GM21786 (cell line): ENCODE measurements at regions not wholly inside any gene's neighbourhood (a gene's known extent, or its start where the extent isn't known, plus 50 kb on each side); places are given as distances from the start of the nearest gene placed in this dataset.

ENCODE experiments used
- ATAC-seq: cut with Tn5 transposase; IDR thresholded peaks from one replicate; pipeline ENCODE4 v1.9.1; 2021; ENCODE audit not compliant: unreplicated experiment

DNA sequence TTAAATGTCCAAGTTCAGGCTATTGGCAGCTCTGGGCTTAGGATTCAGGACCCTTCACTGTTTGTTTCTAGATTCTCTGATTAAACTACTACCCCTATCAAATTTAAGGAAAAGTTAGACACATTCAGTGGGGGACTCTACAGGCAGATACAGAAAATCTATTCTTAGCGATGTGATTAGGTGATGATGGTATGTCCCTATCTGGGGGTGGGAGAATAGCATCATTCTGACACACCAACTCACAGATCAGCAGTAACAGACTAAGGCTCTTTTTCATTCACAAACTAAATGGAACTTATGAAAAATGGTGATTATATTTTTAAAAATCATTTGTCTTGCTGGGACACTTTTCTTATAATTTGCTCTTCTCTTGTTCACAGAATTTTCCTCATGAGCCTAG is 232.9 kb upstream of the CDH2 start:
- ATAC-seq = no peak

DNA sequence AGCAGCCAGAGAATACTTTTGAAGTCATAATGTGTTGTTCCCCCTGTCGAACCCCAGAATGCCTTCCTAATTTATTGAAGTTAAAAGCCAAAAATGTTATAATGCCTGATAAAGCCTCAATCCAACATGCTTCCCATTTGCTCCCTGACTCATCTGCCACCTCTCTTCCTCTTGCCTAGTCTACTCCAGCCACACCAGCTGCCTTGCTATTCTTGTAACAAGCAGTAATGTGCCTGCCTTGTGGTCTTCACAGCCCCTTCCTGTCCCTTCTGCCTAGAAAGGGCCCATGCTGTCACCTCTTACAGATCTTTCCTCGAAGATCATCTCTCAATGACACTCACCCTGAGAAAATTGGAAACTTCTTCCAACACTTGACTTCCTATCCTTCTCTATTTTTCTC is 231.6 kb upstream of the CDH2 start:
- ATAC-seq = no peak

DNA sequence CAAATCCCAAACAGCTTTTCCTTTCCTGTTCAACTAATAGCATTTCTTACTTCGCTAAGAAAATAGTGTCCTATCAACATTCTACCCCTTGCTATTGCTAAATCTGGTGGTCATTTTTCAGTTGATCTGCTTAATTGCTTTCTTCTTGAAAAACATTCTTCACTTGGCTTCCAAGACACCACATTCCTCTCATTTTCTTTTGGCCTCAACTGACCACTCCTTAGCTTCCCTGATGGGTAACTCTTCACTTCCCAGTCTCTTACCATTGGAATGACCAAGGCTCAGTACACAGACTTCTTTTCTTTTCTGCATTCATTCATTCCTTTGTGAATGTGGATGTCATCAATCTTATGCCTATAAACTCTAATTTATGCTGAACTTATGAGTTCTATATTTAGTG is 230.8 kb upstream of the CDH2 start:
- ATAC-seq = no peak

DNA sequence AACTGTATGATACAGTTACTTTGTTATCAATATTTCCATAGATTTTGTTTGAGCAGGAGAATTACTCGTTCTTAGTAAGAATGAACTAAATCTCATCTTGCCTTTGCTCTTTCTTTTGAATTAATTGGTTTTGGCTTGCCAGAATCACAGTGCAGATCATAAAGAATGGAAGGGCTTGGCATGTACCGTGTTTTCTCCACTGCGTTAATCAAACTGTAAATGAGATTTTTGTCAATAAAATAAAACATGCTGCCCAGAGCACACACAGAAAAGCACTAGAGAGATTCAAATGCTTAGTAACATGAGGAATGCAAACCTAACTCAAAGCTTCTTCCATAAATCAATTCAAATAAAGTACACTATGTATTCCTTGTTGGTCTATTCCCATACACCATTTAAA is 229.6 kb upstream of the CDH2 start:
- no peak for ATAC-seq

DNA sequence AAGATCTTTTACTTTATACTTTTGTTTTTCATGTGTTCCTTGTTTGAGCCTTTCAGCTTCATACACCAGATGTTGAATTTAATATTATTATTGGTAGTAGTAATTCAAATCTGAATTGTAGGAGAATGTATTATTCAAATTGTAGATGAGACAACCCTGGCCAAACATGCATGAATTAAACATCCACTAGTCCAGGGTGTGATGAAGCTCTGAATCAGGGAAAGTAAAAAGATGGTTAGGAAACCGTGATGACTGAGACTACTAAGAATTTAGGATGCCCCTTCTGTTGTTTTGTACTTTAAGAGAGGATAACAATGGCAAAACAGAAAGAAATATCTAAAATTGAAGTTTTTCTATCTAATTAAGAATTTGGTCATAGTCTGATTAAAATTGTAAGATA is 227.8 kb upstream of the CDH2 start:
- ATAC-seq = no peak

DNA sequence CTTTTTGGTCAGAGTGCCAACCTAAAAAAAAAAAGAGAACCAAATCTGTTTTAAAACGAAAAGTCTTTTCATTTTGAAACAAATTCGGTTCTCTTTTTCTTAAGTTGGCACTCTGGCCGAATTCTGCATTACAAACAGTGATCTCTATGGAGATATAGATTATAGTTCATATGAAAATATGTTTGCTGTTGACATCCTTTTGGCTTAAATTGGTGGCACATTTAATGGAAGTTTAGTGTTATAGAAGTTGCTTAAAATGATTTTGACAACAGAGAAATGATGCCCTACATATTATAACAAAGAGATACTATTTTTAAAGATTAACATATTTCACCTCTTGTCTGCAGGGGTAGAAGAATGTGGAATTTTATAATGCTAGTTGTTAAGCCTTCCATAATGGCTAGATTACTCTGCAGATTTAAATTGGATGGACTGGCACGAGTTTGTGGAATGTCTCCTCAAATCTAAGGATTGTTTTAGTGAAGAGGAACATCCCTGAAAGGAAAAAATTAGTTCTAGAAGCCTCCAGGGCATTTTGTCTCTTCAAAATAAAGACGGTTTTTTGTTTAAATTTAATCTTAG is 222.9 kb upstream of the CDH2 start:
- no peak for ATAC-seq

DNA sequence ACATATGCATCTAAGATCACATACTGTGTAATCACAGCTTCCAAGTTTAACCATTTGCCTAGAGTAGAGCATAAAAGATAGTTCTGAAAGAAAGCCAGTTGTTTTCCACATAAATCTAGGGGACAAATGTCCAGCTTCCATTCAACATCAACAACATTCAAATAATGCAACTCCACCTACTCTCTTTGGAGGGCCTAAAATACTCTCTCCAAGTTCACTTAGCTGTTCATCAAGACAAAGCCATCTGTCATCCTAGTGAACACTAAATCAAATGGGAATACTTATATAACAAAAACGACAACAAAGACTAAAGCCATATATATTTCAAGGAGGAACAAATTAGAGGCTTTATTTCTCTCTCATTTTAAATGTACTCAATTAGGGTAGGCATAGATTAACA is 221.5 kb upstream of the CDH2 start:
- no peak for ATAC-seq

DNA sequence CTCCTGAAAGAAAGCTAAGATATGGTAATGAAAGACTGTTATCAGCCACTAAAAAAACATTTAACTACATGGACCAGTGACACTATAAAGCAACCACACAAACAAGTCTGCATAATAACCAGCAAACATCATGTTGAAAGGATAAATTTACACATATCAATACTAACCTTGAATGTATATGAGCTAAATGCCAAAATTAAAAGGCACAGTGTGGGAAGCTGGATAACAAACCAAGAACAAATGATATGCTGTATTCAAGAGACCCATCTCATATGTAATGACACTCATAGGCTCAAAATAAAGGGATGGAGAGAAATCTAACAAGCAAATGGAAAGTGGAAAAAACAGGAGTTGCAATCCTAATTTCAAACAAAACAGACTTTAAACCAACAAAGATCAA is 213.1 kb upstream of the CDH2 start:
- ATAC-seq = no peak

DNA sequence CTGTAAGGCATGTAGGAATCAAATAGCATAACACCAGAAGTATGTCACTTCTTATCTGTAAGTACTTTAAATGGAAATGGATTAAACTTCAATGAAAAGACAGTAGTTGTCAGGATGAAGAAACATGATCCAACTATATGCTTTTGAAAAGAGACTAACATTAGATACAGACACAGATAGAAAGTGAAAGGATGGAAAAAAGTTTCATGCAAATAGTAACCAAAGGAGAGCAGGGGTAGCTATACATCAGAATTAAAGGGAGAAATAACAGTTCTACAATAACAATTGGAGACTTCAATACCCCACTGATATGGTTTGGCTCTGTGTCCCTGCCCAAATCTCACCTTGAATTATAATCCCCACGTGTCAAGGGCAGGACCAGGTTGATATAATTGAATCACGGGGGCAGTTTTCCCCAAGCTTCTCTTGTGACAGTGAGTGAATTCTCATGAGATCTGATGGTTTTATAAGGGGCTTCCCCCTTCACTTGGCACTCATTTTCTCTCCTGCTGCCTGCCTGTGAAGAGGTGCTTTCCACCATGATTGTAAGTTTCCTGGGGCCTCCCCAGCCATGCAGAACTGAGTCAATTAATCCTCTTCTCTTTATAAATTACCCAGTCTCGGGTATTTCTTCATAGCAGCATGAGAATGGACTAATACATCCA is 205.4 kb upstream of the CDH2 start:
- peak; percentile 61 for ATAC-seq

DNA sequence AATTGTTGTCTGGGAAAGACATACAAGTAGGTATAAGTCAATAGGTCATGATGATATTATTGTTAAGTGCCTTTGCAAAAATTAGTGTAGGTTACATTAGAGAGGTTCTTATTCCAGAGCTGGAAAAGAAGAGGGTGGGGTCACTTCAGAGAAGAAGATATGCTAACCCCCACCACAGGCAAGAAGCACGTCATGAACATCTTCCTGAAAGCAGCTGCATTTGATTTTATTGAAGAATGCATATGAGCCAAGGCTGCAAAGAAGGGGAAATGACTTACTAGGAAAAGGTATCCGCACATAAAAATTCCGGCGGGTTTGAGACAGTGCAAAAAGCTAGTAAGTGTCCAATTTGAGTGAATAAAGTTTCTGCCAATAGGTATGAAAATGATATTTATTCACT is 195.3 kb upstream of the CDH2 start:
- no peak for ATAC-seq

DNA sequence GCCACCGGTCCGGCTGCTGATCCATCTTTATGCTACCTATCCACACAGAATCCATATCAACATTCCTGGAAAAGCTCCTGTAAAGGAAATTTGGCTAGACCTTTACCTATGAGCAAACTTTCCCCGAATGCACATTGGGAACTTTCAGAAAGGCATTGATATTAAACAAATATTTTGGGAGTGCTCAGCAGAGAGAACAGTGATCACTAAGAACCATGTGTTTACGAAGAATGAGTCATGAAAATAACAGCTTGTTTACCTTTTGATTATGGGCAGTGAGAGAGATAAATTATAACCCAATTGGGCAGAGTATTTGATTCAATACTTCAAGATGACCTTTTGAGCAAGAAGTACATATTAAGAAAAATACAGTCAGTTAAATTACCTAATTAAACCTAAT is 189.7 kb upstream of the CDH2 start:
- no peak for ATAC-seq

DNA sequence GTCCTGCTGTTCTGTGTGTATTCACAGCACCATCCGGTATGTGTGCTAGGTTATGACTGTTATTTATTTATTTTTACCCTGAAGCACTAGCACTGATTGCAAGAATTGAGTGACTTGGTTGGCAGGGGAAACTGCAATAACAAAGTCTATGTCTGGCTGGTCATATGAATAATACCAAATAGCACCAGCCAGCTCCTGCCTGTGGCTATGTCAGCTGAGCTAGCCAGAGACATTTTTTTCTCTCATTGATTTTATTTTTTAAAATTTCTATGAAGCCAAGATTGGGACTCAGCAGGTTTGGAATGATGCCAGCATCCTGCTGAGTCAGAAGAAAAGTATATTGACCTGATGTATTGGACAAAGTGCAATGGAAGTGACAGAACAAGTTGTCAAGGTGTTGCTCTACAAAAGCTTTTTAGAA is 188.5 kb upstream of the CDH2 start:
- no peak for ATAC-seq

DNA sequence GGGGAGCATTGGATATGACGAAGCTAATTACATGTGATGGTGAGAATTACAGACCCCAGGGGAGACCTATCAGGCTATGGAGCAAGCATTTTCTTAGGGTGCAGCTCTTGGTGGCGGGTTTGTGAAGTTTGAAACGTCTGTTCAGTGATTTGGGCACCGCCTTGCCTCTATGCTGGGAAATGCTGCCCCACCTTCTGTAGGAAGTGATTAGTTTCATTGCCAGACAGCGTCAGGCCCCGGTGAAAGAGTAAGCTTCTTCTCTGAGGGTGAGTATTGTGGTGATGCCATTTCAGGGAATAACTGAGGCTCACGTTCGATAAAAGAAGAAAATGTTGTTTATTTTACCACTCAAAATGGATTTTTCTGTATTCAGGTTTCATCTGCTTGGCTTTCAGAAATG is 186.2 kb upstream of the CDH2 start:
- no peak for ATAC-seq

DNA sequence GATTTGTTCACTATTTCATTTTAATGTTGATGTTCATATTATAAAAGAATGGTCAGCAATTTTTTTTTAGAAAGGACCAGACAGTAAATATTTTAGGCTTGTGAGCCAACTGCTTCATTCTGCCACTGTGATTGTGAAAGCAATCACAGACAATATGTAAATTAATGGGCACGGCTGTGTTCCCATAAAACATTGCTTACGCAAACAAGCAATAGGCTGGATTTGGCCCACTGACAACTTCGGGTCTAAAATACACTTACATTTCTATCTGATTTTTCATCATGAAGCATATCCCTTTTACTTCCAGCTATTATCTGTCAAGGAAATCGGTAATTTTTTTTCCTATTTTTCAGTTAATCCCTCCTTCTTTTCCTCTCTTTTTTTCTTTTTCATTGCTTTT is 182.2 kb upstream of the CDH2 start:
- ATAC-seq = no peak

DNA sequence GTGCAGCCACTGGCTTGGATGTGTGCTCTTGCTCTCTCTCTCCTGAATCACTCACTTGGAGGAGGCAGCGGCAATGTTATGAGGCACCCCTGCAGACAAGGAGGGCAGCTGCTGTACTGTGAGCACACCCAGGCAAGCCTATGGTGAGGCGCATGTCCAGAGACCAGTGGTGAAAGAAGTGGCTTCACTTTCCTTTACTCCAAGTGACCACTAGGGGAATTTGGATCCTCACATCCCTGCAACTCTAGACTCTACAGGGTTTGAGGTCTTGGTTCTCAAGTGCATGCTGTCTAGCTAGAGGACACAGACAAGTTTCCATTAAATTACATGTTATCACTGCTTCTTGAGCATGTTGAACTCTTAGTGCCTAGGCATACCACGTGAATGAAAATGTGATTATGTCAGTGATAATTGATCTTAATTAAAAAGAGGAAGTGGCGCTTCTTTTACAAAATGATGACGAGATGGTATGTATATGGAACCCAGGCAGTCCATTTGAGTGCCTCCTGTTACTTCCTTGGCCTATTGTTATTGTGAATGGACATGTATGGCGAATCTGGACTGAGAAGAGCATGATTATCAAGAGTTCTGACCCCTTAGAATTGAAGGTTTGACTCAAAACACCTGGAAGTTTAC is 181.0 kb upstream of the CDH2 start:
- ATAC-seq = no peak

DNA sequence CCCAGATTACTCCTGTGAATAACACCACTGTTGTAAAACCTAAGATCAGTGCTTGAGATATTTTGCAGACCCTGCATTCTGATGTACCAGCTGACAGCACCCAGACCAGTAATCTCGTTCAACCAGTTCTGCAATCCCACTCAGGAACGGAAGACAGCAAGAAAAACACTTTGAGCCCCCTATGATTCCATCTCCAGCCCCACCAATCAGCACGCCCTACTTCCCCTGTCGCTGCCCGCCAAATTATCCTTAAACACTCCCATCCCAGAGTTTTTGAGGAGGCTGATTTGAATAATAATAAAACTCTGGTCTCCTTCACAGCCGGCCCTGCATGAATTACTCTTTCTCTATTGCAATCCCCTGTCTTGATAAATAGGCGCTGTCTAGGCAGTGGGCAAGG is 173.9 kb upstream of the CDH2 start:
- ATAC-seq = no peak

DNA sequence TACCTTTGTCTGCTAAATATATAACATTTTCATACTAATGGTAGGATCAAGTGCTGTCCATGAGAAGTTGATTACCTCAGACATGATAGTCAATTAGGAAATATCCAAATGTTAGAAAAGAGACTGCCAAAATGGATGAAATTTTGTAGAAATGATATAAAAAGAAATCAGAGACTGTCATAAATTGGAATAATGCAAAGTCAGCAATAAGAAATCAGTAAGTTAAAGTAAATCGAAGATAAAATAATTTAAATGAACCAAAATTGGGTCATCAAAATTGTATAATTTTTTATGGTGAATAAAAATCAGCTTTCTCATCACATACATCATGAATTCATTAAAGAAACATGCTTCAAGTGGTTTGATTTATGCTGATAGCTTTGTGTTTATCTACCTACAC is 165.3 kb upstream of the CDH2 start:
- no peak for ATAC-seq

DNA sequence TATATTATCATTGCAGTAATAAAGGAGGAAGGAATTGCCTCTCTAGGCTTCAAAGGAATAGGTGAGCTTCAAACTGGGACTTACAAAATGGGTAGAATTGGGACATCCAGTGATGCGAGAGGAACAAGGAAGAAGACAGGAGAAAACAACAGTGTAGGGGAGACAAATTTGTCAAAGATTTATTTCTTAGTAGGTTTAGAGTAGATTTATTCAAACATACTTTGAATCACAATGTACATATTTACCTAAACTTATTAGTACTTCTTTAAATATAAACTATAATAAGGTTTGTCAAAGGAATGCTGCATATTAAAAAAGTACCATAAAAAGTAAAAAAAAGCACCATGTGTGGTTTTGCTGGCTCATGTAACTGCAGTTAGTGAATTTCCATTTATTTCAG is 161.4 kb upstream of the CDH2 start:
- ATAC-seq = no peak

DNA sequence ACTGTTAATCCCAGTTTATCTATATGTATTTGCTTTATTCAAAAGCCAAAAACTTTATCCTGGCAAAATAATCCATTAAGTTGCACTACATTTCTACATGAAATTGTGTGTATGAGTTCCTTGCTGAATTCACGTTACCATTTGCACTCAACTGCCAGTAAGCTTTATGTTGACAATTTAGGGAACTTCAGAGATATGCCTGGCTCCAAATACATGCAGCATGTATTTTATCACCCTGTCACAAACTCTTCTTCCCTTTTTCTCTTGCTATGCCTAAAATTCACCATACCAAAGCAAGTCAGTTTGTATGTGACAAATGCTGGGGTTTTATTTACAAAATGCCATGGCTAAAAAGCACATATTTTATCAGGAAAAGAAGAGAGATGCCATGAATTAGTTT is 157.6 kb upstream of the CDH2 start:
- ATAC-seq = no peak

DNA sequence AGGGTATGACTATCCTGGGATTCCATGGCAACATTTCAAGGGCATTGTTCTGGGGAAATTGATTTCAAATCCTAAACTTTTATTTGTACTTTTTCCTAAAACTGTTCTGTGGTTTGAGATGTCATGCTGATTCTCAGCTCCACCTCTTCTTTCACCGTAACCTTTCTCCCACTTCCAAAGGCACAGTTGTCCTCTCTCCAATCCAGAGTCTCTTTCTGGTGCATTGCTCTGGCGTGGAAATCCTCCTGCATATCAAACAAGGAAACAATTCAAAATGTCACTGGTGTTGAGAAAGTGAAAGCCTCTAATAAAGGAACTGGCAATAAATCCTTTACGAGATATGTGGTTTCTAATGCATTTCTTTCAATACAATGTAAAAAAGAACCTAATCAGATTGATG is 155.1 kb upstream of the CDH2 start:
- ATAC-seq = no peak

DNA sequence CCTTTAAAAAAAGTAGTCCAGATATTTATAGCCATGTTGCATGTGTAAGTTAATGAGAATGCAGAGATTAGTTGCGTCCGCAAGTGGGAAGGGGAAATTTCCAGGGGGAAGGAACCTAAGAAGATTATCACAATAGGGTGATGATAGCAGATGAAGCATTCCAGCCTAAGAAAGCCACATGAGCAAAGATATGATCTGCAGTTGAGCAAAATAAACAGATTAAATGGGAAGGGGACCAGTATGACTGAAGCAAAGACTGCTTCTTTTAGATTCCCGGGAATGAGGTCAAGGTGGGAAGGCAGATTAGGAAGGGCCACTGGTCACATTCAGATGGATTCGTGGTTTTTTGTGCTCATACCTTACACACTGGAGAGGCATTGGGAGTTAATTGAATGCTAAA is 154.6 kb upstream of the CDH2 start:
- no peak for ATAC-seq

DNA sequence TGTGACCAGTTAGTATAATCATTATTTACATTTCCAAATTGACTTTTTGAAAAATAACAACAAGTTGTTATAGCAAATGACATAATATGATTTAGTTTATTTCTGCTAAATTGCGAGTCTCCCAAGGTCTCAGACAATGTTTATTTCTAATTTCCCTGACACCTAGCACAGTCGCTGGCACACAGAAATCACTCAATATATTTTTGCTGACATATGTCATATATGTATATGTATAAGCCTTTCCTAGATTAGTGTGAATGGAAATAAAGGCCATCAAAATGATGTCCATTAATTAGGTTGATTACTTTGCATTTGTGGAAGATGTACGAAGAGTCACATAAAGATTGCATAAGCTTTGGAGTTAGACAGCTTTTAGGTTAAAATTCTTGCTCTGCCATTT is 136.7 kb upstream of the CDH2 start:
- no peak for ATAC-seq

DNA sequence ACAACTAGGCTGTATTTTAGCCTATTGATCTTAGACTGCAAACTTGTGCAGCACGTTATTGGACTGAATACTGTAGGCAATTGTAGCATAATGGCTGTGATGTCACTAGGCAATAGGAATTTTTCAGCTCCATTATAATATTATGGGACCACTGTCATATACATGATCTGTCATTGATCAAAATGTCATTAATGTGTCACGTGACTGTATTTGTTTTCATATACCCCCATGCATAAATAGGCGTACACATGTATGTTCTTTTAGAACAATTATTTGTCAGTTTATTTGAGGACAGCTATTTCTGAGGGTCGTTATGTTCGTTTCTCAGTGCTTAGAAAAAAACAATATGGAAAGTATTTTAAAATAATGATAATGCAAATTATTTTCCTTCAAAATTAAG is 111.9 kb upstream of the CDH2 start:
- no peak for ATAC-seq
